Astrocyte (in vitro differentiated cells and primary cell): ENCODE measurements at regions not wholly inside any gene's neighbourhood (a gene's known extent, or its start where the extent isn't known, plus 50 kb on each side); places are given as distances from the start of the nearest gene placed in this dataset.
A peak's percentile ranks its signal among the peaks of the same experiment; 100 is the strongest.
"Not testable (repeated sequence)": the region's sequence is repeated elsewhere in the genome, so short reads cannot be mapped to it uniquely, and the experiment has no call there.

ENCODE experiments used
- DNase-seq: peaks from one replicate; pipeline ENCODE4 v3.0.0-alpha.2; 2010; ENCODE audit warnings: low read depth
- FAIRE-seq: peaks from 2 replicates; lab custom pipeline; 2011; peaks lifted over from hg19 to GRCh38; lab: Jason Lieb, UNC
- H2AFZ ChIP-seq: 2 replicates; pipeline ENCODE4 v1.6.0; 2012; ENCODE audit warnings: low read depth, low read length, inconsistent platforms
- H3K27ac ChIP-seq: 2 replicates; pipeline ENCODE4 v1.5.1; 2011; ENCODE audit warnings: low read depth, low read length, inconsistent platforms
- H3K27me3 ChIP-seq: 2 replicates; pipeline ENCODE4 v1.6.0; 2011; ENCODE audit warnings: low read length, inconsistent platforms; ENCODE audit not compliant: insufficient read depth
- H3K36me3 ChIP-seq: 2 replicates; pipeline ENCODE4 v1.5.1; 2011; ENCODE audit warnings: low read length, inconsistent platforms; ENCODE audit not compliant: insufficient read depth
- H3K4me1 ChIP-seq: 2 replicates; pipeline ENCODE4 v1.5.1; 2011; ENCODE audit warnings: low read length, inconsistent platforms; ENCODE audit not compliant: insufficient read depth
- H3K4me2 ChIP-seq: 2 replicates; pipeline ENCODE4 v1.6.0; 2012; ENCODE audit warnings: low read length, inconsistent platforms
- H3K4me3 ChIP-seq: 2 replicates; pipeline ENCODE4 v1.5.1; 2011; ENCODE audit warnings: low read depth, mild to moderate bottlenecking, low read length, inconsistent platforms; ENCODE audit not compliant: insufficient read depth
- H3K79me2 ChIP-seq: 2 replicates; pipeline ENCODE4 v1.6.0; 2012; ENCODE audit warnings: mild to moderate bottlenecking, low read length, inconsistent platforms; ENCODE audit not compliant: insufficient read depth
- H3K9ac ChIP-seq: 2 replicates; pipeline ENCODE4 v1.6.0; 2012; ENCODE audit warnings: mild to moderate bottlenecking, low read length, inconsistent platforms
- H3K9me3 ChIP-seq: 2 replicates; pipeline ENCODE4 v1.5.1; 2012; ENCODE audit warnings: low read depth, mild to moderate bottlenecking, low read length, inconsistent platforms; ENCODE audit not compliant: insufficient read depth
- H4K20me1 ChIP-seq: 2 replicates; pipeline ENCODE4 v1.6.0; 2012; ENCODE audit warnings: low read length, inconsistent platforms; ENCODE audit not compliant: insufficient read depth
- H3K27ac Mint-ChIP-seq: one replicate; pipeline ENCODE4 v1.8.0; 2021; ENCODE audit warnings: mild to moderate bottlenecking, mixed read lengths; ENCODE audit not compliant: unreplicated experiment
- H3K27me3 Mint-ChIP-seq: one replicate; pipeline ENCODE4 v1.8.0; 2021; ENCODE audit warnings: low read depth, mixed read lengths; ENCODE audit not compliant: unreplicated experiment
- H3K36me3 Mint-ChIP-seq: one replicate; pipeline ENCODE4 v1.8.0; 2021; ENCODE audit warnings: low read depth, mixed read lengths; ENCODE audit not compliant: unreplicated experiment
- H3K4me1 Mint-ChIP-seq: one replicate; pipeline ENCODE4 v1.8.0; 2021; ENCODE audit warnings: low read depth, mixed read lengths; ENCODE audit not compliant: unreplicated experiment
- H3K4me3 Mint-ChIP-seq: one replicate; pipeline ENCODE4 v1.8.0; 2021; ENCODE audit warnings: mild to moderate bottlenecking, moderate library complexity, mixed read lengths; ENCODE audit not compliant: unreplicated experiment
- H3K9me3 Mint-ChIP-seq: one replicate; pipeline ENCODE4 v1.8.0; 2021; ENCODE audit warnings: mild to moderate bottlenecking, mixed read lengths; ENCODE audit not compliant: unreplicated experiment
- EZH2 ChIP-seq: IDR thresholded peaks from 2 replicates; pipeline ENCODE4 v1.6.1; 2012; ENCODE audit warnings: mild to moderate bottlenecking, low read length, inconsistent platforms; ENCODE audit not compliant: insufficient read depth
- TF ChIP-seq, protein P1 (sequence below): IDR thresholded peaks from 2 replicates; pipeline ENCODE4 v1.5.1; 2011; ENCODE audit warnings: low read depth, mild to moderate bottlenecking, inconsistent platforms, low read length, moderate library complexity; ENCODE audit not compliant: insufficient read depth

DNA sequence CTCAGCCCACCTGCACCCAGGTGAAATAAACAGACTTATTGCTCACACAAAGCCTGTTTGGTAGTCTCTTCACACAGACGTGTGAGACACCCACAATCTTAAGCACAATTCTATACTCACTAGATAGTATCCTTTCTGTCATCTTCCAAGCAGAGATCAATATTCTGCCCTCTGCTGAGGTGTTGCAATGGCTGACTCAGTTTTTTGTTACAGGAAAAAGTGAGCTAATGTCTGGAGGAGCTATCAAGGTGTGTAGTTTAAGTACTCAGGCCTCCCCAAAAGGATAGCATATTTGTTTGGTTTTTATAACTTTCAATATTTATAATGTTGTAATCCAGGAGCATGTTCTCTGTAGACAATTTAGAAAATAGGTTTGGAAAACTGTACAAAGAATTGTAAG is 775.2 kb upstream of the POU3F4 start:
- Mint-ChIP-seq H3K4me3 (no peak overlapping the region), H3K27ac (no peak overlapping the region), H3K4me1 (peaks cover 11% of the 10 kb centered on the region), H3K9me3 (no peaks in the 10 kb centered on the region), H3K27me3 (no peaks in the 10 kb centered on the region), H3K36me3 (no peaks in the 10 kb centered on the region)
- no peak overlapping the region for H3K4me2 ChIP-seq
- DNase-seq (no peak), FAIRE-seq (peak; percentile 97)
- TF ChIP-seq, protein P1, sequence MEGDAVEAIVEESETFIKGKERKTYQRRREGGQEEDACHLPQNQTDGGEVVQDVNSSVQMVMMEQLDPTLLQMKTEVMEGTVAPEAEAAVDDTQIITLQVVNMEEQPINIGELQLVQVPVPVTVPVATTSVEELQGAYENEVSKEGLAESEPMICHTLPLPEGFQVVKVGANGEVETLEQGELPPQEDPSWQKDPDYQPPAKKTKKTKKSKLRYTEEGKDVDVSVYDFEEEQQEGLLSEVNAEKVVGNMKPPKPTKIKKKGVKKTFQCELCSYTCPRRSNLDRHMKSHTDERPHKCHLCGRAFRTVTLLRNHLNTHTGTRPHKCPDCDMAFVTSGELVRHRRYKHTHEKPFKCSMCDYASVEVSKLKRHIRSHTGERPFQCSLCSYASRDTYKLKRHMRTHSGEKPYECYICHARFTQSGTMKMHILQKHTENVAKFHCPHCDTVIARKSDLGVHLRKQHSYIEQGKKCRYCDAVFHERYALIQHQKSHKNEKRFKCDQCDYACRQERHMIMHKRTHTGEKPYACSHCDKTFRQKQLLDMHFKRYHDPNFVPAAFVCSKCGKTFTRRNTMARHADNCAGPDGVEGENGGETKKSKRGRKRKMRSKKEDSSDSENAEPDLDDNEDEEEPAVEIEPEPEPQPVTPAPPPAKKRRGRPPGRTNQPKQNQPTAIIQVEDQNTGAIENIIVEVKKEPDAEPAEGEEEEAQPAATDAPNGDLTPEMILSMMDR = no peak
- TF ChIP-seq EZH2 = no peak
- H3K9ac ChIP-seq = no peak overlapping the region
- no peak overlapping the region for H3K27ac ChIP-seq
- no peaks in the 10 kb centered on the region for H4K20me1 ChIP-seq
- no peaks in the 10 kb centered on the region for H3K27me3 ChIP-seq
- no peak overlapping the region for H2AFZ ChIP-seq
- H3K4me3 ChIP-seq = no peak overlapping the region
- no peaks in the 10 kb centered on the region for H3K79me2 ChIP-seq
- H3K36me3 ChIP-seq = no peaks in the 10 kb centered on the region
- H3K4me1 ChIP-seq = no peaks in the 10 kb centered on the region
- H3K9me3 ChIP-seq = no peaks in the 10 kb centered on the region

DNA sequence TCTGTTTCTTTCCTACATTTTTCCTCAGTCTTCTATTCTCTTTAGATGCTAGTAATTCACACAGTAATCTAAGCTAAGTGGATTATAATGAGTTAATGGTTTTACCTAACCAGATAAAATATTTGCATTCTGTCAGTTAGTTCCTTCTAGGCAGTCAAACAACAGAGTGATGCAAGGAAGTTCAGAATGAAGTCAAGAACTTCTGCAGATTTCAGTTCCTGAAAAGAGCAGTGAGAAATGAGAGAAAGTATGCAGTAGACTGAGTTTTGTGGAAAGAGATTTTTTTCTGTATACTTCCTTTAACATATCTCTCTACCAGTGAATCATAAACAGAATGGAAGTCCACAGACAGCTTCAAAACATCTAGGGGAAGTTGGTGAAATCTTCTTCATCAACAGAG is 774.0 kb upstream of the POU3F4 start:
- H3K4me1 Mint-ChIP-seq = peaks cover 4% of the 10 kb centered on the region
- Histone ChIP-seq H3K79me2 (no peaks in the 10 kb centered on the region), H3K36me3 (no peaks in the 10 kb centered on the region), H4K20me1 (no peaks in the 10 kb centered on the region), H3K9ac (no peak overlapping the region), H3K4me1 (no peaks in the 10 kb centered on the region), H3K4me3 (no peak overlapping the region), H3K9me3 (no peaks in the 10 kb centered on the region), H2AFZ (no peak overlapping the region), H3K27ac (no peak overlapping the region), H3K4me2 (no peak overlapping the region), H3K27me3 (no peaks in the 10 kb centered on the region)
- FAIRE-seq (peak; percentile 73), DNase-seq (no peak)
- H3K27ac Mint-ChIP-seq = peak overlapping the region; percentile 62
- H3K4me3 Mint-ChIP-seq = no peak overlapping the region
- H3K36me3 Mint-ChIP-seq = no peaks in the 10 kb centered on the region
- H3K27me3 Mint-ChIP-seq = no peaks in the 10 kb centered on the region
- no peaks in the 10 kb centered on the region for H3K9me3 Mint-ChIP-seq
- TF ChIP-seq, protein P1 = no peak
- TF ChIP-seq EZH2 = no peak

DNA sequence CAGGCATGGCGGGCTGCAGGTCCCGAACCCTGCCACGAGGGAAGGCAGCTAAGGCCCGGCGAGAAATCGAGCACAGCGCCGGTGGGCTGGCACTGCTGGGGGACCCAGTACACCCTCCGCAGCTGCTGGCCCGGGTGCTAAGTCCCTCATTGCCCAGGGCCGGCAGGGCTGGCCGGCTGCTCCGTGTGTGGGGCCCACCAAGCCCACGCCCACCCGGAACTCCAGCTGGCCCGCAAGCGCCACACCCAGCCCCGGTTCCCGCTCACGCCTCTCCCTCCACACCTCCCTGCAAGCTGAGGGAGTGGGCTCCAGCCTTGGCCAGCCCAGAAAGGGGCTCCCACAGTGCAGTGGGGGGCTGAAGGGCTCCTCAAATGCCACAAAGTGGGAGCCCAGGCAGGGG is 769.8 kb upstream of the POU3F4 start:
- H3K4me1 Mint-ChIP-seq, H3K4me3 ChIP-seq, H3K9me3 ChIP-seq, FAIRE-seq, H3K9ac ChIP-seq, H3K36me3 ChIP-seq, H3K4me1 ChIP-seq, H3K27me3 ChIP-seq, H3K27ac ChIP-seq, DNase-seq, H3K27me3 Mint-ChIP-seq, H3K36me3 Mint-ChIP-seq, H3K4me3 Mint-ChIP-seq, H3K9me3 Mint-ChIP-seq, H3K79me2 ChIP-seq, H3K4me2 ChIP-seq, H4K20me1 ChIP-seq, H3K27ac Mint-ChIP-seq, H2AFZ ChIP-seq: not testable (repeated sequence)
